Cardiac muscle cell (in vitro differentiated cells and primary cell): ENCODE measurements at regions not wholly inside any gene's neighbourhood (a gene's known extent, or its start where the extent isn't known, plus 50 kb on each side); places are given as distances from the start of the nearest gene placed in this dataset.

Experiments used
- DNase-seq, 2 donors: peaks; one replicate each; pipeline versions ENCODE4 v3.0.0 to v3.0.0-alpha.2; 2010 to 2017; ENCODE audit warnings: low read depth in 1 of 2, low spot score in 1 of 2
- H3K27ac ChIP-seq: fragments of 200-600 bp; sonication (generic); 2 replicates; pipeline ENCODE4 v1.5.1; 2016
- H3K27me3 ChIP-seq: fragments of 200-600 bp; sonication (generic); 2 replicates; pipeline ENCODE4 v1.6.0; 2016; ENCODE audit warnings: control low read depth
- H3K36me3 ChIP-seq: fragments of 200-600 bp; sonication (generic); 2 replicates; pipeline ENCODE4 v1.5.1; 2016; ENCODE audit warnings: control low read depth
- H3K4me1 ChIP-seq: fragments of 200-600 bp; sonication (generic); 2 replicates; pipeline ENCODE4 v1.8.1; 2017; ENCODE audit warnings: low read depth, mild to moderate bottlenecking, mixed run types
- H3K4me3 ChIP-seq: fragments of 200-600 bp; sonication (generic); 2 replicates; pipeline ENCODE4 v1.5.1; 2016; ENCODE audit warnings: mild to moderate bottlenecking
- H3K9me3 ChIP-seq: fragments of 200-600 bp; sonication (generic); 2 replicates; pipeline ENCODE4 v1.5.1; 2017; ENCODE audit warnings: low read depth, mild to moderate bottlenecking, control low read depth
- TF ChIP-seq, protein P1 (sequence below): IDR thresholded peaks from 2 replicates; pipeline ENCODE4 v1.5.1; 2012; ENCODE audit warnings: low read depth, mild to moderate bottlenecking, low read length

GRCh38 chr18:14905350-14905749 lies 157.4 kb downstream of the ANKRD30B start:
- no peak overlapping the region for H3K27ac ChIP-seq
- no peaks in the 10 kb centered on the region for H3K4me1 ChIP-seq
- TF ChIP-seq, protein P1, sequence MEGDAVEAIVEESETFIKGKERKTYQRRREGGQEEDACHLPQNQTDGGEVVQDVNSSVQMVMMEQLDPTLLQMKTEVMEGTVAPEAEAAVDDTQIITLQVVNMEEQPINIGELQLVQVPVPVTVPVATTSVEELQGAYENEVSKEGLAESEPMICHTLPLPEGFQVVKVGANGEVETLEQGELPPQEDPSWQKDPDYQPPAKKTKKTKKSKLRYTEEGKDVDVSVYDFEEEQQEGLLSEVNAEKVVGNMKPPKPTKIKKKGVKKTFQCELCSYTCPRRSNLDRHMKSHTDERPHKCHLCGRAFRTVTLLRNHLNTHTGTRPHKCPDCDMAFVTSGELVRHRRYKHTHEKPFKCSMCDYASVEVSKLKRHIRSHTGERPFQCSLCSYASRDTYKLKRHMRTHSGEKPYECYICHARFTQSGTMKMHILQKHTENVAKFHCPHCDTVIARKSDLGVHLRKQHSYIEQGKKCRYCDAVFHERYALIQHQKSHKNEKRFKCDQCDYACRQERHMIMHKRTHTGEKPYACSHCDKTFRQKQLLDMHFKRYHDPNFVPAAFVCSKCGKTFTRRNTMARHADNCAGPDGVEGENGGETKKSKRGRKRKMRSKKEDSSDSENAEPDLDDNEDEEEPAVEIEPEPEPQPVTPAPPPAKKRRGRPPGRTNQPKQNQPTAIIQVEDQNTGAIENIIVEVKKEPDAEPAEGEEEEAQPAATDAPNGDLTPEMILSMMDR = no peak
- no peaks in the 10 kb centered on the region for H3K27me3 ChIP-seq
- DNase-seq = no peak
- H3K4me3 ChIP-seq = no peak overlapping the region
- no peaks in the 10 kb centered on the region for H3K36me3 ChIP-seq
- H3K9me3 ChIP-seq = no peaks in the 10 kb centered on the region

DNA sequence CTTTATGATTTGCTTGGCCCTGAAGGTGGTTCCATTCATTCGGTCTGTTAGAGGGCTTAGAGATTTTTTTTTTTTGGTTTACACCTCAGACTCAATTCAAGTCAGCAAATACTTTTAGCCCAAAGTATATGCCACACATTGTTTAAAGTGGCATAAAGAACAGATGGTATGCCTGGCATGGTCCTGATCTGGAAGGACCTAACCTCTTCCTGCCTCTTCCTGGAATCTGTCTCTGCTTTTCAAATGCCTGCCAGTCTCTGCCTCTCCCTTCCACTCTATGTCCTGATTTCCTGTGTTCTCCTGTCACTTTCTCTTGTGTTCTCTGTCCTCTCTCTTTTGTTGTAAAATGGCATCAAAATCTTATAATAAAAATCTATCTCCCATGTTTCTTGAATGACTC lies 158.0 kb downstream of the ANKRD30B start:
- no peak for DNase-seq
- Histone ChIP-seq H3K27ac (no peak overlapping the region), H3K4me3 (no peak overlapping the region), H3K4me1 (no peaks in the 10 kb centered on the region), H3K9me3 (no peaks in the 10 kb centered on the region), H3K27me3 (no peaks in the 10 kb centered on the region), H3K36me3 (no peaks in the 10 kb centered on the region)
- TF ChIP-seq, protein P1 = no peak

- no peak for DNase-seq
- TF ChIP-seq, protein P1 = no peak
- no peak overlapping the region for H3K4me3 ChIP-seq
- no peaks in the 10 kb centered on the region for H3K9me3 ChIP-seq
- H3K27ac ChIP-seq = no peak overlapping the region
- no peaks in the 10 kb centered on the region for H3K36me3 ChIP-seq
- no peaks in the 10 kb centered on the region for H3K27me3 ChIP-seq
- H3K4me1 ChIP-seq = no peaks in the 10 kb centered on the region
These were observed 159.4 kb downstream of the ANKRD30B start for GRCh38 chr18:14907420-14907819.

- Histone ChIP-seq H3K4me3 (no peak overlapping the region), H3K9me3 (no peaks in the 10 kb centered on the region), H3K27ac (no peak overlapping the region), H3K36me3 (no peaks in the 10 kb centered on the region), H3K27me3 (no peaks in the 10 kb centered on the region), H3K4me1 (no peaks in the 10 kb centered on the region)
- no peak for DNase-seq
- TF ChIP-seq, protein P1 = no peak
These were observed 160.6 kb downstream of the ANKRD30B start for GRCh38 chr18:14908541-14908940.

- Histone ChIP-seq H3K9me3 (no peaks in the 10 kb centered on the region), H3K36me3 (no peaks in the 10 kb centered on the region), H3K27ac (no peak overlapping the region), H3K4me1 (no peaks in the 10 kb centered on the region), H3K4me3 (no peak overlapping the region), H3K27me3 (no peaks in the 10 kb centered on the region)
- TF ChIP-seq, protein P1 = no peak
- DNase-seq = no peak
These were observed 165.0 kb downstream of the ANKRD30B start for GRCh38 chr18:14912967-14913366.

DNA sequence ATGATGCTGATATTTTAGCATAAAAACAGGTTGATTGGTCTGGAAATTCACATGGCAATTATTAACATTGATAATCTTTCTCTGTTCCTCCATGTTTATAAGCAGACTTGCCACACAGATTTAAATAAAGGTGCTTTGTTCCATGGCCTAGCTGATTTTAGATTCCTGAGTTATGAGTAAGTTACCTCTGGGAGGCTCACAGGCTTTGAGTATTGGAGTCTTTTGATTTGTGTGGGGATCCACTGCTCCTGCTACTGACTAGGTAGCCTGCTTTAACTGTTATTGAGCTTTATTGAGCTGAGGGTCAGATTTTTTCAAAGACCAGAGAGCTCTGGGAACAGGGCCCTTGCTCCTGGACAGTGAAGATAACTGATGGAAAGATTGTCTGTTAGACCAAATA lies 166.1 kb downstream of the ANKRD30B start:
- no peaks in the 10 kb centered on the region for H3K27me3 ChIP-seq
- TF ChIP-seq, protein P1 = no peak
- no peaks in the 10 kb centered on the region for H3K9me3 ChIP-seq
- no peak overlapping the region for H3K4me3 ChIP-seq
- H3K27ac ChIP-seq = no peak overlapping the region
- H3K4me1 ChIP-seq = no peaks in the 10 kb centered on the region
- DNase-seq = no peak
- H3K36me3 ChIP-seq = no peaks in the 10 kb centered on the region
